ENCODE measurements at regions not wholly inside any gene's neighbourhood (a gene's known extent, or its start where the extent isn't known, plus 50 kb on each side); places are given as distances from the start of the nearest gene placed in this dataset.
A peak's percentile ranks its signal among the peaks of the same experiment; 100 is the strongest.

DNA sequence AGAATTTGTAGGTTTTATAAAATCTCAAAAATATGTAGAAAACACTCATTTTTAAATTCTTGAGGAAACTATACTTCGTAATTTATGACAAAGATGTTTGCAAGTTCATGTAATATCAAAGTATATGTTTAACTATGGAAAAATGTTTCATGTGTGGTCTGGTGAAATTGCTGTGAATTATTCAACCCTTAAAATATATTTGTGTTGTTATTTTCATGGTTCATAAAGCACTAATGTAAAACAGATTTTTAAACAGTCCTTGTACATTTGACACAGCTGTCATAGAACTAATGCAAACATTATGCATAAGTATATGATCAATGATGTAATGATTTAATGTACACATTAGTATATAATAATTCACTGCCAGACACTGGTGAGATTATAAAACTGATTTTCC is 83.1 kb upstream of the ARSJ start:
- TF ChIP-seq, protein P1, sequence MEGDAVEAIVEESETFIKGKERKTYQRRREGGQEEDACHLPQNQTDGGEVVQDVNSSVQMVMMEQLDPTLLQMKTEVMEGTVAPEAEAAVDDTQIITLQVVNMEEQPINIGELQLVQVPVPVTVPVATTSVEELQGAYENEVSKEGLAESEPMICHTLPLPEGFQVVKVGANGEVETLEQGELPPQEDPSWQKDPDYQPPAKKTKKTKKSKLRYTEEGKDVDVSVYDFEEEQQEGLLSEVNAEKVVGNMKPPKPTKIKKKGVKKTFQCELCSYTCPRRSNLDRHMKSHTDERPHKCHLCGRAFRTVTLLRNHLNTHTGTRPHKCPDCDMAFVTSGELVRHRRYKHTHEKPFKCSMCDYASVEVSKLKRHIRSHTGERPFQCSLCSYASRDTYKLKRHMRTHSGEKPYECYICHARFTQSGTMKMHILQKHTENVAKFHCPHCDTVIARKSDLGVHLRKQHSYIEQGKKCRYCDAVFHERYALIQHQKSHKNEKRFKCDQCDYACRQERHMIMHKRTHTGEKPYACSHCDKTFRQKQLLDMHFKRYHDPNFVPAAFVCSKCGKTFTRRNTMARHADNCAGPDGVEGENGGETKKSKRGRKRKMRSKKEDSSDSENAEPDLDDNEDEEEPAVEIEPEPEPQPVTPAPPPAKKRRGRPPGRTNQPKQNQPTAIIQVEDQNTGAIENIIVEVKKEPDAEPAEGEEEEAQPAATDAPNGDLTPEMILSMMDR (IDR thresholded peaks at IDR 0.05; ENCODE audit: low read depth, low read length, missing control alignments) = no peak
- no peak for DNase-seq (ENCODE audit: low read depth)
- H3K4me3 ChIP-seq (ENCODE audit: low read depth, low read length) = no peak overlapping the region
- in situ Hi-C loops (cut with HindIII; ENCODE audit: low sequenced_read_pairs) = no loop called here

DNA sequence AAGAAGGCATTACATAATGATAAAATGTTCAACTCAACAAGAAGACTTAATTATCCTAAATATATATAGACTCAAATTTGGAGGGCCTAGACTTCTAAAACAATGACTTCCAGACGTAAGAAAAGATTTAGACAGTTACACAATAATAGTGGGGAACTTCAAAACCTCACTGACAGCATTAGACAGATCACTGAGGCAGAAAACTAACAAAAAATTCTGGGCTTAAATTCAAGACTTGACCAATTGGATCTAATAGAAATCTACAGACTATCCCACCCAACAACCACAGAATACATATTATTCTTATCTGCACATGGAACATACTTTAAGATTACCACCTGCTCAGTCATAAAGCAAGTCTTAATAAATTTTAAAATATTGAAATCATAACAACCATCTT is 93.3 kb upstream of the ARSJ start:
- in situ Hi-C loops (cut with HindIII; ENCODE audit: low sequenced_read_pairs) = loop anchor here (5.0 kb wide), 1 partner anchor 45 kb away; no protein-coding TSS in a partner anchor
- DNase-seq (ENCODE audit: low read depth) = no peak
- no peak overlapping the region for H3K4me3 ChIP-seq (ENCODE audit: low read depth, low read length)
- TF ChIP-seq, protein P1 (IDR thresholded peaks at IDR 0.05; ENCODE audit: low read depth, low read length, missing control alignments) = no peak

DNA sequence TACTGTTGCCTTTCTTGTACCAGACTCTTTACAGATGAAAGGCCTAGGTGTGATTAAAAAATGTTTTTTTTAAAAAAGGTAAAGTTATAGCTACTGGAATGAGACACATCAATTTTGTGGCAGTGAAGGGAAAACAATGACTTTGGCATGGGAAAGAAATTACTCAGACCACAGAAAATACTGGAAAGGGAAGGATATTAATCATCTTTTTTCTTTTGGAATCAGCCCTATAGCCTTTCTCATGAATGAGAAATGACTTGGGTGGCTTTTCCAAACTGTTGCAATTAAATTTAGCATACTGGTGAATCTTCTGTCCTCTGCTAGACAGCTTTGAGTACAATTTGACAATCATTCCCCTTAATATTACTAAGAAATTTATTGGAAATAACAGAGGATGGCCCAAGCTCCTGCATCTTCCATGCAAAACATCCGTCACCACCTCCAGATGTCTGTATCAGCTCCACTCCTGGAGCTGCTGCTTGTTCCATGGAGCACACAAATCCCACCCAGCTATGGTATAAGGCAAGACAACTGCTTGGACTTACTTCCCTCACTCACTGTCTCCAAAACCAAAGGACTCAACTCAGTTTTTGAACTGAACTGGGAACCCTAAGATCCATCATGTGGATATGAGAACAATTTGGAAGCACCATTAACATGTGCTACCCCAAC is 97.6 kb upstream of the ARSJ start:
- in situ Hi-C loops (cut with HindIII; ENCODE audit: low sequenced_read_pairs) = no loop called here
- TF ChIP-seq, protein P1 (IDR thresholded peaks at IDR 0.05; ENCODE audit: low read depth, low read length, missing control alignments) = no peak
- H3K4me3 ChIP-seq (ENCODE audit: low read depth, low read length) = no peak overlapping the region
- DNase-seq (ENCODE audit: low read depth) = no peak

DNA sequence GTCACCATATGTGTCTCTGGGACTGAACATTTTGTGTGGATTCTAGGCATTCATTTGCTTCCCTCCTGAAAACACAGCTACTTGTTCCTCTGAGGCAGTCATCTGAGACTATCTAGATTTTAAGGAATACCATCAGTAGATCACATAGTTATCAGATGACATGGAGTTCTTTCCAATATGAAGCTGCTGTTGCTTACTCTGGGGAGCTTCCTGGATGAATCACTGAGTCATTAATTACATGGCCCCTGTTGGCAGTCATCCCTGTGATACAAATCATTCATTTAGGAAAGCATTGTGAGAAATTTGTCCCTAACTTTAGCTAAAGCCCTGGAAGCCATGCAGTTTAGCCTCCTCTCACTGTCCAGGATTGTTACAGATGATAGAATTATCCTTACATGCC is 98.2 kb upstream of the ARSJ start:
- TF ChIP-seq, protein P1 (IDR thresholded peaks at IDR 0.05; ENCODE audit: low read depth, low read length, missing control alignments) = no peak
- H3K4me3 ChIP-seq (ENCODE audit: low read depth, low read length) = no peak overlapping the region
- DNase-seq (ENCODE audit: low read depth) = peak; percentile 66
- in situ Hi-C loops (cut with HindIII; ENCODE audit: low sequenced_read_pairs) = no loop called here

DNA sequence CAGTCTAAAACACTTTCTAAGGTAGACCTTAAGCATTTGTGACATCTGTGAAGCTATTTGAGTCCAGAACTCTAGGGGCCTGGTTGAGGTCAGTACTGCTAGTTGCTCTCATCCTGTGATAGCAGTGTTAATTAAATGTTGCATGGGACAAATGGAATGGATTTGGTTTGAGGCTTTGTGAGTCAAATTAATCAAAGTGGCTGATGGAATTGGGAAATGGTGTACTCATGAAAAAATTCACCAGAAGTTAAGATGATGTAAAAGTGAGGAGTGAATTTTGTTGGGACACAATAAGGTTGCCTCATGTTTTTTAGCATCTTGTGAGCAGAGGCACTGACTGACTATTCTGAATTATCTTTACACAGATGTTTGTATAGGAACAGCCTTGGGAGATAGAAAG is 99.2 kb upstream of the ARSJ start:
- TF ChIP-seq, protein P1 (IDR thresholded peaks at IDR 0.05; ENCODE audit: low read depth, low read length, missing control alignments) = no peak
- H3K4me3 ChIP-seq (ENCODE audit: low read depth, low read length) = no peak overlapping the region
- in situ Hi-C loops (cut with HindIII; ENCODE audit: low sequenced_read_pairs) = no loop called here
- no peak for DNase-seq (ENCODE audit: low read depth)

DNA sequence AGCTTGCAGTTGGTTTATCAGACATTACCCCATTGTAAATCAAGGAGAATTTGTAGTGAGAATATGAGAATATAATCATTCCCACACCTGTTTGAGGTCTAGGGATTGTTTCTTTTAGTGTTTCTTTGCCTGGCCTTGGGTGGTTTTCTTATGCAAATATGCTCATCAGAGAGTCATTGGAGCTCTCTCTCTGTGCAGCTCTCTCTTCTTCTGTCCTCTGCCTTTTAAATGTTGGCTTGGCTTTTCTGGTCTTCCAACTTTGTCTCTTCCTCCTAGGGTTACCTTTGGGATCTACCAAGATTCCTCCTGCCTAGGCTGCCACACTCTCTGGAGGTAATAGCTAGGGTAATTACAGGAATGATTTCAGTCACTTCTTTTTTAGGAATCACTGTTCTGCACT is 102.3 kb upstream of the ARSJ start:
- TF ChIP-seq, protein P1 (IDR thresholded peaks at IDR 0.05; ENCODE audit: low read depth, low read length, missing control alignments) = no peak
- no peak overlapping the region for H3K4me3 ChIP-seq (ENCODE audit: low read depth, low read length)
- no peak for DNase-seq (ENCODE audit: low read depth)
- in situ Hi-C loops (cut with HindIII; ENCODE audit: low sequenced_read_pairs) = no loop called here

All from astrocyte of the cerebellum (primary cell).